ENCODE measurements at regions not wholly inside any gene's neighbourhood (a gene's known extent, or its start where the extent isn't known, plus 50 kb on each side); places are given as distances from the start of the nearest gene placed in this dataset.

DNA sequence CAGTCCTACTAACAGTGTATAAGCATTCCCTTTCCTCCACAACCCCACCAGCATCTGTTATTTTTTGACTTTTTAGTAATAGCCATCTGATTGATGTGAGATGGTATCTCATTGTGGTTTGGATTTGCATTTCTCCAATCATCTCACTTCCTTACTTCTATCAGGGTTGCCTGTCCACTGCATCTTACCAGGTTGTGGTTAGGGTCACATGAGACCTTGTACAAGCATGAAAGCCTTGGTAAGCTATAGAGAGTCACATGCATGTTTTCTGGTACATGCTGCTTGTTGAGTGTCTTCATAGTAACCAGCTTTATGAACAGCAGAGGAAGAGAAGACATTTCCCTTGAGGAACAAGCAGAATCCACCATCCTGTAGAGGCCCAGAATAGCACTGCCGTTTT is 102.9 kb upstream of the PAX6 start:
- Histone ChIP-seq H2AFZ (ENCODE audit: control insufficient read depth, low read length) (no peak overlapping the region), H3K9ac (ENCODE audit: control insufficient read depth, extremely low read depth, insufficient read depth, low read length) (no peak overlapping the region), H3K79me2 (ENCODE audit: control insufficient read depth, insufficient read depth, low read length) (no peaks in the 10 kb centered on the region), H3K9me3 (ENCODE audit: control insufficient read depth, low read depth, low read length) (no peaks in the 10 kb centered on the region), H4K20me1 (ENCODE audit: control insufficient read depth, extremely low read depth, insufficient read depth, low read length) (no peaks in the 10 kb centered on the region), H3K36me3 (ENCODE audit: control insufficient read depth in 2 of 2, extremely low read depth in 1 of 2, insufficient read depth in 2 of 2, low read length in 2 of 2) (no peaks in the 10 kb centered on the region), H3K27ac (ENCODE audit: control insufficient read depth, insufficient read depth, low read length) (no peak overlapping the region), H3K4me2 (ENCODE audit: control insufficient read depth, extremely low read depth, insufficient read depth, low read depth, low read length) (no peak overlapping the region), H3K9me1 (ENCODE audit: control insufficient read depth, extremely low read depth, insufficient read depth, low read length) (no peaks in the 10 kb centered on the region), H3K4me1 (ENCODE audit: control insufficient read depth, extremely low read depth, insufficient read depth, low read length) (no peaks in the 10 kb centered on the region), H3K4me3 (ENCODE audit: control insufficient read depth in 2 of 3, extremely low read depth in 1 of 3, insufficient read depth in 2 of 3, low read depth in 1 of 3, low read length in 3 of 3) (no peak overlapping the region), H3K27me3 (ENCODE audit: control insufficient read depth, extremely low read depth, insufficient read depth, low read length) (no peaks in the 10 kb centered on the region)
- FAIRE-seq, result no peak
- no peak for DNase-seq (ENCODE audit: low read depth, low spot score)
- dilution Hi-C loops (cut with MboI; ENCODE audit: extremely low pct_ligation_motif_present, low sequenced_read_pairs), result no loop called here
- TF ChIP-seq, protein P1, sequence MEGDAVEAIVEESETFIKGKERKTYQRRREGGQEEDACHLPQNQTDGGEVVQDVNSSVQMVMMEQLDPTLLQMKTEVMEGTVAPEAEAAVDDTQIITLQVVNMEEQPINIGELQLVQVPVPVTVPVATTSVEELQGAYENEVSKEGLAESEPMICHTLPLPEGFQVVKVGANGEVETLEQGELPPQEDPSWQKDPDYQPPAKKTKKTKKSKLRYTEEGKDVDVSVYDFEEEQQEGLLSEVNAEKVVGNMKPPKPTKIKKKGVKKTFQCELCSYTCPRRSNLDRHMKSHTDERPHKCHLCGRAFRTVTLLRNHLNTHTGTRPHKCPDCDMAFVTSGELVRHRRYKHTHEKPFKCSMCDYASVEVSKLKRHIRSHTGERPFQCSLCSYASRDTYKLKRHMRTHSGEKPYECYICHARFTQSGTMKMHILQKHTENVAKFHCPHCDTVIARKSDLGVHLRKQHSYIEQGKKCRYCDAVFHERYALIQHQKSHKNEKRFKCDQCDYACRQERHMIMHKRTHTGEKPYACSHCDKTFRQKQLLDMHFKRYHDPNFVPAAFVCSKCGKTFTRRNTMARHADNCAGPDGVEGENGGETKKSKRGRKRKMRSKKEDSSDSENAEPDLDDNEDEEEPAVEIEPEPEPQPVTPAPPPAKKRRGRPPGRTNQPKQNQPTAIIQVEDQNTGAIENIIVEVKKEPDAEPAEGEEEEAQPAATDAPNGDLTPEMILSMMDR (optimal IDR thresholded peaks at IDR 0.05 in 1 of 3, IDR thresholded peaks at IDR 0.05 in 1 of 3, conservative IDR thresholded peaks at IDR 0.05 in 1 of 3; ENCODE audit: extremely low read depth in 1 of 3, insufficient read depth in 2 of 3, low read length in 3 of 3), result no peak
- no peak for TF ChIP-seq EZH2 (IDR thresholded peaks at IDR 0.05; ENCODE audit: low read length)

DNA sequence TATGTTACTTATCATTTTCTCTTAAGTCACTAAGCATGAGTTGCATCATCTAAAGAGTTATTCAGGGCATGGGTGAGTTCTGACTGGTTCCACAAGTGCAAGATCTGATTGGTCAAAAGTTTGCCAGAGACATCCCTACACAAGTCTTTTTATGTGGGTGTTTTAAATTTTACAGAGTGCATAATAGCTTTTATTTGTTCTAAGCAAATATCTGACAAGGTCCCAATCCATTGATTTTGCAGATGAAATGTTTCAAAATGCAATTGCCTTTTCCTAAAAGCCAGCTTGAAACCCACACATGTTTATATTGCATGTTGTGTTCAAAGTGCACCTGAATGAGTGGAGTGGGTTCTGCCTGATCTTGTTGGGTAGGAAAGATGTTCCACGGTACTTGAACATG is 101.7 kb upstream of the PAX6 start:
- DNase-seq (ENCODE audit: low read depth, low spot score), result no peak
- Histone ChIP-seq H3K36me3 (ENCODE audit: control insufficient read depth in 2 of 2, extremely low read depth in 1 of 2, insufficient read depth in 2 of 2, low read length in 2 of 2) (no peaks in the 10 kb centered on the region), H2AFZ (ENCODE audit: control insufficient read depth, low read length) (no peak overlapping the region), H3K27ac (ENCODE audit: control insufficient read depth, insufficient read depth, low read length) (no peak overlapping the region), H3K4me2 (ENCODE audit: control insufficient read depth, extremely low read depth, insufficient read depth, low read depth, low read length) (no peak overlapping the region), H4K20me1 (ENCODE audit: control insufficient read depth, extremely low read depth, insufficient read depth, low read length) (no peaks in the 10 kb centered on the region), H3K9ac (ENCODE audit: control insufficient read depth, extremely low read depth, insufficient read depth, low read length) (no peak overlapping the region), H3K4me1 (ENCODE audit: control insufficient read depth, extremely low read depth, insufficient read depth, low read length) (no peaks in the 10 kb centered on the region), H3K27me3 (ENCODE audit: control insufficient read depth, extremely low read depth, insufficient read depth, low read length) (no peaks in the 10 kb centered on the region), H3K9me1 (ENCODE audit: control insufficient read depth, extremely low read depth, insufficient read depth, low read length) (no peaks in the 10 kb centered on the region), H3K4me3 (ENCODE audit: control insufficient read depth in 2 of 3, extremely low read depth in 1 of 3, insufficient read depth in 2 of 3, low read depth in 1 of 3, low read length in 3 of 3) (no peak overlapping the region), H3K9me3 (ENCODE audit: control insufficient read depth, low read depth, low read length) (no peaks in the 10 kb centered on the region), H3K79me2 (ENCODE audit: control insufficient read depth, insufficient read depth, low read length) (no peaks in the 10 kb centered on the region)
- dilution Hi-C loops (cut with MboI; ENCODE audit: extremely low pct_ligation_motif_present, low sequenced_read_pairs), result no loop called here
- TF ChIP-seq, protein P1 (optimal IDR thresholded peaks at IDR 0.05 in 1 of 3, IDR thresholded peaks at IDR 0.05 in 1 of 3, conservative IDR thresholded peaks at IDR 0.05 in 1 of 3; ENCODE audit: extremely low read depth in 1 of 3, insufficient read depth in 2 of 3, low read length in 3 of 3), result no peak
- TF ChIP-seq EZH2 (IDR thresholded peaks at IDR 0.05; ENCODE audit: low read length), result no peak
- FAIRE-seq, result no peak
